ENCODE measurements at regions not wholly inside any gene's neighbourhood (a gene's known extent, or its start where the extent isn't known, plus 50 kb on each side); places are given as distances from the start of the nearest gene placed in this dataset.
"Not testable (repeated sequence)": the region's sequence is repeated elsewhere in the genome, so short reads cannot be mapped to it uniquely, and the experiment has no call there.

- DNase-seq (ENCODE audit: insufficient read length, low spot score) (no peak), FAIRE-seq (no peak)
Measured at GRCh38 chr13:66154976-66155375, 1075.2 kb downstream of the PCDH9 start.

DNA sequence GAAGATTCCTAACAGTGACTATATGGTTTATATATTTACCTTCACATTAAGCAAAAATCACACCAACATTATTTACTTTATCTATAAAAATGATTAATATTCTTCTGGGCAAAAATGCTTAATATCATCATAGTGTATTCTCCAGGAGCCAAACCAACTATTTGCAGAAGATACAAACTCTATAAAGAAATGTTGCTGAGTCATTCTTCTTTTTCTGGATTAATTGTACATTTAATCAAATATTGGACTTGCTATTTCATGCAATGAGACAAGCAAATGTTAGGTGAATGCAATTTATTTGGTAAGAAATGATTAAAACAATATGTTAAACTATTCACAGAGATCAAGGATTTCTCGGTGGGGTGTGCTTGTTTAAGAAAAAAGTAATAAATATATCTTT, 1075.8 kb downstream of the PCDH9 start:
- no peak for DNase-seq (ENCODE audit: insufficient read length, low spot score)

GRCh38 chr13:66152596-66152995, 1077.5 kb downstream of the PCDH9 start:
- no peak for FAIRE-seq
- no peak for DNase-seq (ENCODE audit: insufficient read length, low spot score)

More for the DNA sequence above, 1075.8 kb downstream of the PCDH9 start:
- no peak for FAIRE-seq

DNA sequence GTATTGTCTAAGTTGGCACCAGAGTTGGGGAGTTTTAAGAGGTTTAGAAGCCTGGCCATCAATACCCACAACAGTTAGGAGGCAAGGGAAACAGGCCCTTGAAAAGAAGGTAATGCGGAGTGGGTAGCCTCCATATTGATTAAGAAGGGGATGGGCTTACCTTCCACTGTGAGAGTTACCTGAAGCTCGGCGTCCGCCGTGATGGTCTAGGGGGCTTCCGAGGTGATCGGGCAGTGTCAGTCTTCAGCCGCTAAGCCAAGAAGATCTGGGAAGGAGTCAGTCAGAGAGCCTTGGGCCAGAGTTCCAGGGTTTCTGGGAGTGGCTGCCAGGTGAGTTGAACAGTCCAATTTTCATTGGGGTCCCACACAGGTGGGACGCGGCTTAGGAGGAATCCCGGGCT, 1085.8 kb downstream of the PCDH9 start:
- not testable (repeated sequence) for DNase-seq (ENCODE audit: insufficient read length, low spot score); FAIRE-seq

DNA sequence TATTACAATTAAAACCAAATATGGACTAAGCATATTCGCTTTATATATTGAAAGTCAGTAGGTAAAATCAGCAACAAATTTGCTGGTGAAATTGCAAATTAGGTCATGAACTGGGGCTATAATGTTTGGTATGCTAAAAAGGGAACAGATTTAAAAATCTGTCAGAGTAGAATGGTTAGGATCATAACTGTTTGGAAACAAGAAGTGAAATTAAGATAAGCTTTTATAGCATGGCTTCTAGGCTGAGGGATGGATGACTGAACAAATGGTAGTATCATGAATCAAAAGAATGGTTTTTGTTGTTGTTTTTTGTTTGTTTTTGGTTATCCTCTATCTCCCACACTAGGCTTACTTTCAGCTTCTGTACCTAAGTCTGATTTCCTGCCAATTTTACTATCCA, 1090.4 kb downstream of the PCDH9 start:
- no peak for DNase-seq (ENCODE audit: insufficient read length, low spot score)
- FAIRE-seq: no peak

- FAIRE-seq (no peak), DNase-seq (ENCODE audit: insufficient read length, low spot score) (no peak)
Measured at GRCh38 chr13:66139250-66139649, 1090.9 kb downstream of the PCDH9 start.

DNA sequence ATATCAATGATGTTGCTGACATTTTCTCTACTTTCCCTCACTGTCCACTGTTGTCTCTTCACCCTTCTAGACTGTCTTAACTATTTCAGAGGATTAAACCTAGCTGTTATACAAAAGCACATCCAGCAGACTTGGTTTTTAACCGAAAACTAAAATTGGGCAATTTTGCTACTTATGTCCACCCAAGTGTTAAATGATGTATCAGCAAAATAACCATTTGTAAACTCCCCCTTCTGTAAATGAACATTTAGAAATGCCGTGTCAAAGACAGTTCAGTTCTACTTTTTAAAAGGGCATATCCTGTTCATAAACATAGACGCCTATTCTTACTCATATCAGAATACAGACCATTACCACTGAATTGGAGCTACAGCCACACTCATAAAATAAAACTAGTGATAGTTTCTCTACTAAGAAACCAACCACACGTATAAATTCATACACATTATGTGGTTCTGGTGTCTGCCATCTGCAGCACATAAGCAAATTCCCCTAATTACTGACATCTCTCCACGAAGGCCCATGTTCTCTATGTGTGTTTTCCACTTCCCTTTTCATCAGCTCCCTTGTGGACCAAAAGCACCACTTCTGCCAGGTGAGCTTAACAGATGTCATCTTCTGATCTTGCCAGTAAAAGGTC, 1091.8 kb downstream of the PCDH9 start:
- DNase-seq (ENCODE audit: insufficient read length, low spot score) (no peak), FAIRE-seq (no peak)

DNA sequence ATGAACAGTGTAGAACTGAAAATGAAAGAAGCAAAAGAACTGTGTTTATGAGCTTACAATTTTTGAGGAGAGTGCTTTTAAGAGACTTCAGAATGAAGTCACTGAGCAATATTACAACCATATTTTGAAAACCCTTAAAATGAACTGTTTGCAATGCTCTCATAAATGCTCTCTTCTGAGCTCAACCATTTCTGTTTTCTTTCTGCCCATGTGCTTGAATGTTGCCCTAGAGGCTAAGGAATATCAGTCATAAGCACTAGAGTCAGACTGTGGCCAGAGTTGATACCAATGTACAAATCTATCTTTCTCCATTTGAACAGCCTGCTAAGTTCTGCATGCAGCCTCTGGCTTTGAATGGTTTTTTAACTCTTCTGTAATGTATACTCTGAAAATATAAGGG, 1092.8 kb downstream of the PCDH9 start:
- DNase-seq (ENCODE audit: insufficient read length, low spot score): no peak
- no peak for FAIRE-seq

DNA sequence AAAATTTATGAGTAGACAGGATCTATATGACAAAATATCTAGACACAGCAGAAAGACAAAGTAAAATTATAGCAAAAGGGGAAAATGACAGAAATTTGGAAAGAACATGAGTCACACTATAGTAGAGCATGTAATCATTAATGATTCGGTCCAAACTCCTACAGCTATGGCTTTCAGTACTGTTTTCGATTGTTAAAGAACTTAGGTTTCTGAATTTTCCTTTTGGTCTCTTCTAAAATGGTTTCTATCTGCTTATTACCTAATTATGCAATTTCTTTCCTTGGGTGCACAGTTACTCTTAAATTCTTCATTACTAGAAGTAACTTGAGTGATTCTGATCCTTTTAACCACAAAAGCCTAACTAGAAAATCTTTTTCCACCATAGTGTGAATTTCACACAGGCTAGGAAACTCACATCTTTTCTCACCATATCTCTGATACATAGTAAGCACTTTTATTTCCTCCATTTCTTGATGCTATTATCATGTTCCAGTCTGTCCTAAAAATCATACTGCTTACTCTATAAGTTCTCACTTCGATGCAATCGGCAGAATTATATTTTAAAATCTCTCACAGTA, 1101.4 kb downstream of the PCDH9 start:
- DNase-seq (ENCODE audit: insufficient read length, low spot score) (no peak), FAIRE-seq (no peak)

DNA sequence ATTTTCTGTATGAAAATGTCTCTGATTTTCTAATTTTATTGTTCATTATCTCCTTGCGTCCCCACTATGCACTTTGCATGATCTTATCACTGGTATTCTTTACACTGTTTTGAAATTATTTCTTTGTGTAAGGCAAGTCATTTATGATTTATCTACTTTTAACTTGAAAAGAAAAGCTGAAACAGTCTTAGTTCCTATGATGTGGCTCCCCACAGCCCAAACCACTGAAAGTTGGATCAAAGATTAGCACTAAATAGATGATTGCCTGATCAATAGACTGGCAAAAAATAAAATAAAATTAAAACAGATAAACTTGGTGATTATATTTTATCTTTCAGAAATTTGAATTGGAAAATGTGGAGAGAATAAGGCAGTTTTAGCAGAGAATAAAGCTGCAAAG, 1101.9 kb downstream of the PCDH9 start:
- FAIRE-seq (no peak), DNase-seq (ENCODE audit: insufficient read length, low spot score) (no peak)

DNA sequence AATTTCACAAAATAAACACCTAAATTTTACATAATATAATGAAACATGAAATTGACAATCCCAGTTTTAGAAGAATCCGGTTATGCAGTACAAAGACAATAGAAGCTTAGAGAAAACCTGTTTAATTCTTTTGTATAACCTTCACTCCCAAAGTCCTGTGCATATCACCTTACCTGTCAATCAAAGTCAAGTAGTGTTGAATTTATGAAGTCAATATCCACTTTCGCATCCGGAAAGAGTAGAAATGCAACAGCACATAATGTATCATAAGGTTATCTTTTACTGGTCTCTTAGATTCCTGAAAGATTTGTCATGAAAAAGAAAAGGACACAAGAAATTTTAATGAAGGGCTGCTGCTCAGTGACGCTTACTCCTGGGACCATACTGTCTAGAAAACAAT, 1112.6 kb downstream of the PCDH9 start:
- FAIRE-seq: no peak
- DNase-seq (ENCODE audit: insufficient read length, low spot score): no peak

DNA sequence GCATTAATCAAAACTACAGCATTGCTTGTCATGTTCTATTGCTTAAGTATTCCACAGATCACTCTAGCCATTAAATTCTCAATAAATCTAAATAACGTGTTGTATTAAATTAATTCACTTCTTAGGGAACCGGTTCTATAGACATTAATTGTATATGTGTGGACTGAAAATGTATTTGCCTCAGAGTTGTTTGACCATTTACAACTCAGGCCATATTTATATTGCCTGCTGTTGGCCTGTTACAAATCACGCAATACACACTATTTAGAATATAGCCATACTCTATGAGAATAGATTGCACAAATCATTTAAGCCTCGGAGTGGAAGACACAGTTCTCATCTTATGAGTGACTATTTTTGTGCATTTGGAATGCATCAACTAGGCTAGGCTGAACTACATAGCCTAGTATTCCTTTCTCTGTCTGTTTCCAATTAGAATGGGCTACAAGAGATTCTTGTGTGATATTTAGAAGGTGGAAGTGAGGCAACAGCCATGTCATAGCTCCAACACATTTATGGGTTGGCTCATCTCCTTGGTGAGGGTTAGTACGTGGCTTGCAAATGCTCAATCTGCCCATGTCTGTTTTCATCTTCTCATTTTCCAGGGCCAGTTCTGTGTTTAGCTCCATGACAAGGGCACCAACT, 1116.1 kb downstream of the PCDH9 start:
- FAIRE-seq: no peak
- no peak for DNase-seq (ENCODE audit: insufficient read length, low spot score)

GRCh38 chr13:66111628-66112027, 1118.5 kb downstream of the PCDH9 start:
- no peak for FAIRE-seq
- no peak for DNase-seq (ENCODE audit: insufficient read length, low spot score)

DNA sequence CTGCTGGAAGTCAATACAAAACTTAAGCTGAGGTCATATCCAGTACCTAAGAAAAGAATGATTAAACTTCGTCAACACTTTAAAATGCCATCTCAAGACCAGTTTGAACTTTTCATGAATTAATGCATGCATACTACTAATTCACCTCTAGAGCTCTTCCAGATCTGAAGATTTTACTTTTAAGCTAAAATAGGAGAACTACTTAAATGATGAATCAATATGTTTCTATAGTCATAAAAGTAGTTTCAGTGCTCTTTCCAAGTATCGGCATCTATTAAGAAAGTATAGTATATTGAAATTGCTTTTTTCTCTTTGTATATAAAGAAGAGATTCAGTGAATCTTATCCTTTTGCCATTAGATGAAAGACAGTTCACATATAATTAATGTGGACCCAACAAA, 1123.9 kb downstream of the PCDH9 start:
- no peak for FAIRE-seq
- no peak for DNase-seq (ENCODE audit: insufficient read length, low spot score)

DNA sequence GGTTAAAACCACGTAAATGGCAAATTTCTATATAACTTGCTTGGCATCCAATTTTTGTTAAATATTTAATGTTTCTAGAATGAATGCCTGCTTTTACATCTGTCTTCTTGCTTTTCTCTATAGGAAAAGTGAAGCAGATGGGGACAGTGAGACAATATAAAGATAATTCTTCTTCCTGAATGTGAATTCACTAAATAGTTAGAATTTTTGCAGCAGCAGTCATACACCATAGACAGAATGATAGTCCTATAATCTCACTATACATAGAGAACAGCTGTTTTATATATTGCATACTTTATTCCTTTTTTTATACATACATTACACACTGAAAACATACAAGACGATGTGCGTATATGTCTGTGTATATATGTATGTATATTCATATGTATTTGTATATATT, 1127.3 kb downstream of the PCDH9 start:
- no peak for FAIRE-seq
- DNase-seq (ENCODE audit: insufficient read length, low spot score): no peak

- FAIRE-seq: no peak
Measured at GRCh38 chr13:66099825-66100224, 1130.3 kb downstream of the PCDH9 start.

GRCh38 chr13:66098931-66099628, 1131.1 kb downstream of the PCDH9 start:
- no peak for FAIRE-seq
- DNase-seq (ENCODE audit: insufficient read length, low spot score): no peak

More at GRCh38 chr13:66099825-66100224, 1130.3 kb downstream of the PCDH9 start:
- DNase-seq (ENCODE audit: insufficient read length, low spot score): no peak

DNA sequence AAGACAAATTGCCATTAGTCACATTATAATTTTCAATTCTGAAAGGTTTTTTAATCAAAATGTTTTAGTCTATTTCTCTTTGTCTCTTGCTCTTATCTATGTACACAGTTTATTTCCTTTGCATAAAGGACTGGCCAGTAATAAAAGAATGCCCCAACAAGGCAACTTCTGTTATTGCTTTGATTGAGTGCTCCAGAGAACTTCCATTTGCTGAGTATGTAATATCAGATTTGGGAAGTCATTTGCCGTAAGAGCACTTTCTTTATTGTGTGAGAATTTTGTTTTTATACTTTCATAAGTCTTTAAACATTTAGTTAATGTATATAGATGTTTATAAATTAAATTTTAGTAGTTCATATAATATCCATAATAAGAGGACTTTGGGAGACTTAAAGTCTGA, 1140.4 kb downstream of the PCDH9 start:
- FAIRE-seq (no peak), DNase-seq (ENCODE audit: insufficient read length, low spot score) (no peak)

GRCh38 chr13:66087269-66087710, 1142.8 kb downstream of the PCDH9 start:
- FAIRE-seq: no peak

DNA sequence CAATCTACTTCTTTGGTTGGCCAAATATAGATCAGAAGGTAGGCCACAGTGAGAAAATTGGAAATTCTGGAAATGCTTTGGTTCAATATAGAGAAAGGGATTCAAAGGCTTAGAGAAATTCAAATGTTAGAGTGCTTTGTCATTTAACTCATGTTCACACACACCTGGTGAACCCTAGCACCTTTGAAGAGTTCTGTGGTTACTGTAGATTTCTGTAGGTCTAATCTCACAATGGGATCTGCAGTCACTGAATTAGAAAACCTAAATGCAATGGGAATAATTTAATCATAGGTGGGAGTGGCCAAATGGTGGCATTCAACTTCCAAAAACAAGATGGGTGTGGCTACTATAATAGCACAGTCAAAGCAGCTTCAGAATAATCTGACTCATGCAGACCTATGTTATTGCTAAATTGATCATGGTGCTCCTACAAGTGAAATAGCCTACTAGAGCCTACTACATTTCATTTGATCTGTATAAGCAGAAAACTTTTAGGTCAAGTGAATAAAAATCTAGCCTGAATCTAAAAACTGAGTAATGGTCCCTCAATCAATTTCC, 1152.9 kb downstream of the PCDH9 start:
- no peak for DNase-seq (ENCODE audit: insufficient read length, low spot score)
- no peak for FAIRE-seq

More at GRCh38 chr13:66087269-66087710, 1142.8 kb downstream of the PCDH9 start:
- no peak for DNase-seq (ENCODE audit: insufficient read length, low spot score)

- FAIRE-seq: no peak
- DNase-seq (ENCODE audit: insufficient read length, low spot score): no peak
Measured at GRCh38 chr13:66076417-66076816, 1153.7 kb downstream of the PCDH9 start.

Data from HTR-8/SVneo (cell line).